Sigmoid colon (tissue), 6 donors: ENCODE measurements at regions not wholly inside any gene's neighbourhood (a gene's known extent, or its start where the extent isn't known, plus 50 kb on each side); places are given as distances from the start of the nearest gene placed in this dataset.

Source experiments
- DNase-seq: peaks from one replicate; pipeline ENCODE4 v3.0.0-alpha.2; 2019
- H3K27ac ChIP-seq, 4 donors: fragments of 200-600 bp; sonication (generic); one replicate each; pipeline ENCODE4 v1.5.1; 2016 to 2019; ENCODE audit warnings: mild to moderate bottlenecking in 1 of 4
- H3K27me3 ChIP-seq, 3 donors: fragments of 200-600 bp; sonication (generic); one replicate each; pipeline ENCODE4 v1.5.1; 2019; ENCODE audit warnings: mild to moderate bottlenecking in 1 of 3
- H3K36me3 ChIP-seq, 4 donors: fragments of 200-600 bp; sonication (generic); one replicate each; pipeline ENCODE4 v1.5.1; 2016 to 2019
- H3K4me1 ChIP-seq, 4 donors: fragments of 200-600 bp; sonication (generic); one replicate each; pipeline ENCODE4 v1.5.1; 2017 to 2019
- H3K4me3 ChIP-seq, 4 donors: fragments of 200-600 bp; sonication (generic); one replicate each; pipeline ENCODE4 v1.5.1; 2017 to 2019; ENCODE audit warnings: mild to moderate bottlenecking in 2 of 4, moderate library complexity in 1 of 4
- H3K9me3 ChIP-seq, 4 donors: fragments of 200-600 bp in 3 of 4; sonication (generic) in 3 of 4; one replicate each; pipeline versions ENCODE4 v1.5.1 to v1.6.1; 2013 to 2019
- CTCF ChIP-seq, 4 experiments: fragments of 450-650 bp in 3 of 4; fragments of 200-600 bp in 1 of 4; IDR thresholded peaks; one replicate each; pipeline ENCODE4 v1.5.1; 2016 to 2019; ENCODE audit warnings: antibody characterized with exemption in 4 of 4, mild to moderate bottlenecking in 3 of 4, moderate library complexity in 2 of 4
- EP300 ChIP-seq, 4 donors: sonication (generic); formaldehyde crosslinking; IDR thresholded peaks; one replicate each; pipeline ENCODE4 v1.6.1; 2017; ENCODE audit warnings: antibody characterized with exemption in 4 of 4
- POLR2A ChIP-seq, 2 donors: fragments of 450-650 bp; IDR thresholded peaks; one replicate each; pipeline ENCODE4 v1.6.1; 2016; ENCODE audit warnings: antibody characterized with exemption in 2 of 2, mild to moderate bottlenecking in 2 of 2, moderate library complexity in 2 of 2
- POLR2AphosphoS5 ChIP-seq, 4 donors: sonication (generic); formaldehyde crosslinking; IDR thresholded peaks; one replicate each; pipeline ENCODE4 v1.6.1; 2017; ENCODE audit warnings: antibody characterized with exemption in 4 of 4
- WGBS, 2 donors: extraction: QIAGEN DNeasy Blood & Tissue Kit; methylation state at CpG; one replicate each; pipeline ENCODE4 v1.1.7; 2013; 5-methylcytosine and 5-hydroxymethylcytosine counted together
- intact Hi-C: fragments of 100-400 bp; cut with DNase I; formaldehyde crosslinking; loops from one replicate; pipeline ENCODE4 v1.15.1; 2023
- donor health status: healthy with polysubstance abuse.
- donor health status: healthy.

GRCh38 chr10:21181451-21181850, 284.3 kb upstream of the NEBL start:
- Histone ChIP-seq H3K27me3 (peaks cover 0 to 7% (median 0%) of the 10 kb centered on the region in 3 donors), H3K36me3 (no peaks in the 10 kb centered on the region), H3K9me3 (peaks cover 0 to 7% (median 2%) of the 10 kb centered on the region in 4 donors), H3K27ac (no peak overlapping the region), H3K4me1 (no peaks in the 10 kb centered on the region), H3K4me3 (no peak overlapping the region)
- no peak for DNase-seq
- TF ChIP-seq EP300 (IDR thresholded peaks at IDR 0.05) (no peak), POLR2A (IDR thresholded peaks at IDR 0.05) (no peak), POLR2AphosphoS5 (IDR thresholded peaks at IDR 0.05) (no peak), CTCF (IDR thresholded peaks at IDR 0.05) (no peak)
- intact Hi-C loops: no loop called here
- 78 to 93% methylated on average over 7 of the region's 7 CpGs for WGBS, 2 donors

GRCh38 chr10:21180604-21181003, 283.5 kb upstream of the NEBL start:
- TF ChIP-seq POLR2AphosphoS5 (IDR thresholded peaks at IDR 0.05): no peak
- Histone ChIP-seq H3K4me3 (no peak overlapping the region), H3K4me1 (no peaks in the 10 kb centered on the region), H3K36me3 (no peaks in the 10 kb centered on the region), H3K27me3 (peaks cover 0 to 15% (median 0%) of the 10 kb centered on the region in 3 donors), H3K9me3 (peaks cover 0 to 7% (median 2%) of the 10 kb centered on the region in 4 donors), H3K27ac (no peak overlapping the region)
- DNase-seq: no peak
- intact Hi-C loops: no loop called here

- H3K4me3 ChIP-seq: no peak overlapping the region
- H3K27ac ChIP-seq: no peak overlapping the region
- WGBS, 2 donors: 72 to 86% methylated on average over 6 of the region's 6 CpGs
- no peak for TF ChIP-seq POLR2A (IDR thresholded peaks at IDR 0.05)
- TF ChIP-seq CTCF (IDR thresholded peaks at IDR 0.05): no peak
- no peak for TF ChIP-seq POLR2AphosphoS5 (IDR thresholded peaks at IDR 0.05)
- no peak for TF ChIP-seq EP300 (IDR thresholded peaks at IDR 0.05)
- peaks cover 0 to 7% (median 2%) of the 10 kb centered on the region in 4 donors for H3K9me3 ChIP-seq
- no peaks in the 10 kb centered on the region for H3K36me3 ChIP-seq
- intact Hi-C loops: no loop called here
- H3K4me1 ChIP-seq: peaks cover 0 to 22% (median 20%) of the 10 kb centered on the region in 4 donors
- no peak for DNase-seq
- peaks cover 14 to 50% (median 28%) of the 10 kb centered on the region in 3 donors for H3K27me3 ChIP-seq
Observed at GRCh38 chr10:21176934-21177480, 279.9 kb upstream of the NEBL start.

GRCh38 chr10:21175797-21176196, 278.7 kb upstream of the NEBL start:
- H3K9me3 ChIP-seq: peaks cover 0 to 7% (median 2%) of the 10 kb centered on the region in 4 donors
- H3K4me3 ChIP-seq: no peak overlapping the region
- no peak for TF ChIP-seq CTCF (IDR thresholded peaks at IDR 0.05)
- no peak for TF ChIP-seq POLR2A (IDR thresholded peaks at IDR 0.05)
- no peak for TF ChIP-seq EP300 (IDR thresholded peaks at IDR 0.05)
- TF ChIP-seq POLR2AphosphoS5 (IDR thresholded peaks at IDR 0.05): no peak
- WGBS, 2 donors: 67 to 84% methylated on average over 4 of the region's 4 CpGs
- no peak for DNase-seq
- peaks cover 14 to 56% (median 28%) of the 10 kb centered on the region in 3 donors for H3K27me3 ChIP-seq
- no peaks in the 10 kb centered on the region for H3K36me3 ChIP-seq
- intact Hi-C loops: no loop called here
- H3K4me1 ChIP-seq: peaks cover 0 to 22% (median 20%) of the 10 kb centered on the region in 4 donors
- H3K27ac ChIP-seq: no peak overlapping the region

GRCh38 chr10:21174715-21175495, 277.8 kb upstream of the NEBL start:
- TF ChIP-seq CTCF (IDR thresholded peaks at IDR 0.05) (no peak), POLR2A (IDR thresholded peaks at IDR 0.05) (no peak), EP300 (IDR thresholded peaks at IDR 0.05) (no peak), POLR2AphosphoS5 (IDR thresholded peaks at IDR 0.05) (no peak)
- 21 to 25% methylated on average over 33 of the region's 33 CpGs for WGBS, 2 donors
- intact Hi-C loops: no loop called here
- Histone ChIP-seq H3K4me1 (peaks cover 0 to 22% (median 20%) of the 10 kb centered on the region in 4 donors), H3K4me3 (peak overlapping the region in 3 of 4 donors; percentile 39 to 52 (median 50)), H3K27me3 (peaks cover 14 to 56% (median 28%) of the 10 kb centered on the region in 3 donors), H3K27ac (peak overlapping the region in 1 of 4 donors; percentile 27), H3K36me3 (no peaks in the 10 kb centered on the region), H3K9me3 (peaks cover 0 to 7% (median 2%) of the 10 kb centered on the region in 4 donors)
- DNase-seq: no peak
